ENCODE measurements at regions not wholly inside any gene's neighbourhood (a gene's known extent, or its start where the extent isn't known, plus 50 kb on each side); places are given as distances from the start of the nearest gene placed in this dataset.
"Not testable (repeated sequence)": the region's sequence is repeated elsewhere in the genome, so short reads cannot be mapped to it uniquely, and the experiment has no call there.

DNA sequence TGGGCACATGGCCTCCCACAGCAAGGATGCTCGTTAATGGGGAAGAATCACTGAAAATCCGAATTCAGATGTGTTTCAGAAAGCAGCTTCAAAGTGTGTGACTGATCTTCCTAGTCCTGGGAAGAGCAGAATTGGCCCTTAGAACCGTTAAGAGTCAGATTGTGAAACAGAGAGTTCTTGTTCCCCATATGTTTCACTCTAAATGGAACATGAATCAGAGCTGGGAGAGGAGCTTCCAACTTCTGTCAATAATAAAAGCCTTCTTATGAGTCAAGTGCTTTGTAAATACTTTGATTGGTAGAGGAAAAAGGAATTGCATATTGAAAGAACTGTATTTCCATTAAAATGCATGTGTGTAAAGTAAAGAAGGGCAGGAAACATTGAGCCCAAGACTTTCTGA is 256.1 kb upstream of the PLGLB1 start:
- H3K79me1 ChIP-seq (replicated peaks; ENCODE audit: low read length, poor library complexity, severe bottlenecking); H2AK5ac ChIP-seq (ENCODE audit: low read length, severe bottlenecking); DNase-seq; H3K36me3 ChIP-seq (ENCODE audit: control insufficient read depth in 1 of 2, insufficient read depth in 2 of 2, low read depth in 1 of 2, low read length in 2 of 2); H3K9me3 ChIP-seq (ENCODE audit: control insufficient read depth, low read length); H2BK15ac ChIP-seq (ENCODE audit: low read depth, poor library complexity, severe bottlenecking); H3K9ac ChIP-seq (ENCODE audit: low read length); H3K4ac ChIP-seq (ENCODE audit: low read depth in 1 of 2, low read length in 2 of 2); H3K4me3 ChIP-seq (ENCODE audit: insufficient read depth in 1 of 2, low read depth in 1 of 2, low read length in 2 of 2); H3K4me1 ChIP-seq (ENCODE audit: control insufficient read depth, insufficient read depth, low read depth, low read length); H2BK120ac ChIP-seq (ENCODE audit: low read depth, low read length); H4K91ac ChIP-seq (ENCODE audit: low read length); H4K8ac ChIP-seq (ENCODE audit: low read length); H3K27me3 ChIP-seq (ENCODE audit: control insufficient read depth in 1 of 2, insufficient read depth in 1 of 2, low read length in 2 of 2); H2BK5ac ChIP-seq (ENCODE audit: low read depth, low read length, poor library complexity, severe bottlenecking); H3K27ac ChIP-seq (ENCODE audit: low read length, poor library complexity, severe bottlenecking); H2BK12ac ChIP-seq (ENCODE audit: low read length in 2 of 2); H3K14ac ChIP-seq (ENCODE audit: low read length in 2 of 2); H3K4me2 ChIP-seq (ENCODE audit: low read length, poor library complexity, severe bottlenecking); H2AFZ ChIP-seq (ENCODE audit: low read depth, low read length); H3K23ac ChIP-seq (ENCODE audit: low read length in 2 of 2); H3K18ac ChIP-seq (ENCODE audit: low read depth in 1 of 2, low read length in 2 of 2): not testable (repeated sequence)
- WGBS, result no CpG with 5 or more reads among the region's 3 CpGs

GRCh38 chr2:87280596-87281355 is 259.1 kb upstream of the PLGLB1 start:
- H2BK120ac ChIP-seq (ENCODE audit: low read depth, low read length), result not testable (repeated sequence)
- 100% methylated on average over 1 of the region's 10 CpGs for WGBS

GRCh38 chr2:87283735-87284470 is 262.3 kb upstream of the PLGLB1 start:
- not testable (repeated sequence) for H3K79me1 ChIP-seq (replicated peaks; ENCODE audit: low read length, poor library complexity, severe bottlenecking); H3K4ac ChIP-seq (ENCODE audit: low read depth in 1 of 2, low read length in 2 of 2); H3K23ac ChIP-seq (ENCODE audit: low read length in 2 of 2); H2BK120ac ChIP-seq (ENCODE audit: low read depth, low read length); H3K9ac ChIP-seq (ENCODE audit: low read length); H2AK5ac ChIP-seq (ENCODE audit: low read length, severe bottlenecking); DNase-seq; H4K91ac ChIP-seq (ENCODE audit: low read length); H2BK12ac ChIP-seq (ENCODE audit: low read length in 2 of 2); H3K27ac ChIP-seq (ENCODE audit: low read length, poor library complexity, severe bottlenecking); H3K36me3 ChIP-seq (ENCODE audit: control insufficient read depth in 1 of 2, insufficient read depth in 2 of 2, low read depth in 1 of 2, low read length in 2 of 2); H3K4me3 ChIP-seq (ENCODE audit: insufficient read depth in 1 of 2, low read depth in 1 of 2, low read length in 2 of 2); H4K8ac ChIP-seq (ENCODE audit: low read length); H3K27me3 ChIP-seq (ENCODE audit: control insufficient read depth in 1 of 2, insufficient read depth in 1 of 2, low read length in 2 of 2); H3K4me2 ChIP-seq (ENCODE audit: low read length, poor library complexity, severe bottlenecking); H2AFZ ChIP-seq (ENCODE audit: low read depth, low read length); H2BK5ac ChIP-seq (ENCODE audit: low read depth, low read length, poor library complexity, severe bottlenecking); H3K18ac ChIP-seq (ENCODE audit: low read depth in 1 of 2, low read length in 2 of 2); H3K9me3 ChIP-seq (ENCODE audit: control insufficient read depth, low read length); H2BK15ac ChIP-seq (ENCODE audit: low read depth, poor library complexity, severe bottlenecking); H3K14ac ChIP-seq (ENCODE audit: low read length in 2 of 2); H3K4me1 ChIP-seq (ENCODE audit: control insufficient read depth, insufficient read depth, low read depth, low read length)
- WGBS, result 86% methylated on average over 15 of the region's 18 CpGs

More at GRCh38 chr2:87280596-87281355, 259.1 kb upstream of the PLGLB1 start:
- not testable (repeated sequence) for H3K36me3 ChIP-seq (ENCODE audit: control insufficient read depth in 1 of 2, insufficient read depth in 2 of 2, low read depth in 1 of 2, low read length in 2 of 2); H3K27me3 ChIP-seq (ENCODE audit: control insufficient read depth in 1 of 2, insufficient read depth in 1 of 2, low read length in 2 of 2); H2AFZ ChIP-seq (ENCODE audit: low read depth, low read length); H2AK5ac ChIP-seq (ENCODE audit: low read length, severe bottlenecking); DNase-seq; H2BK12ac ChIP-seq (ENCODE audit: low read length in 2 of 2); H3K9ac ChIP-seq (ENCODE audit: low read length); H4K8ac ChIP-seq (ENCODE audit: low read length); H3K79me1 ChIP-seq (replicated peaks; ENCODE audit: low read length, poor library complexity, severe bottlenecking); H3K4me1 ChIP-seq (ENCODE audit: control insufficient read depth, insufficient read depth, low read depth, low read length); H3K14ac ChIP-seq (ENCODE audit: low read length in 2 of 2); H4K91ac ChIP-seq (ENCODE audit: low read length); H3K18ac ChIP-seq (ENCODE audit: low read depth in 1 of 2, low read length in 2 of 2); H3K4me2 ChIP-seq (ENCODE audit: low read length, poor library complexity, severe bottlenecking); H3K27ac ChIP-seq (ENCODE audit: low read length, poor library complexity, severe bottlenecking); H3K23ac ChIP-seq (ENCODE audit: low read length in 2 of 2); H3K4me3 ChIP-seq (ENCODE audit: insufficient read depth in 1 of 2, low read depth in 1 of 2, low read length in 2 of 2); H2BK5ac ChIP-seq (ENCODE audit: low read depth, low read length, poor library complexity, severe bottlenecking); H2BK15ac ChIP-seq (ENCODE audit: low read depth, poor library complexity, severe bottlenecking); H3K4ac ChIP-seq (ENCODE audit: low read depth in 1 of 2, low read length in 2 of 2); H3K9me3 ChIP-seq (ENCODE audit: control insufficient read depth, low read length)

DNA sequence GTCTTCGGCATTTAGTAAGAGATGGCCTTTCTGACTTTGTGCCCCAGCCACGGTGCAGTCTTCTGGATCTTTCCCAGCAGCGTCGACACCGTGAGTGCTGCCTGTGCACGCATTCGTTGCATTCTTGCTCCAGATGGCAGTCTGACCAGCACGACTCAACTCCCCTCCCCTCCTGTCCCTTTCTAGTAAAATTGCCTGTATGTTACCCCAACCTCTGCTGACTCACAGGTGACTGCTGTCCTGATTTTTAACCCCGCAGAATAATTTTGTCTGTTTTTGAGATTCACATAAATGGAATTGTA is 262.8 kb upstream of the PLGLB1 start:
- H3K27ac ChIP-seq (ENCODE audit: low read length, poor library complexity, severe bottlenecking); H3K4me2 ChIP-seq (ENCODE audit: low read length, poor library complexity, severe bottlenecking); H3K4me3 ChIP-seq (ENCODE audit: insufficient read depth in 1 of 2, low read depth in 1 of 2, low read length in 2 of 2); H4K8ac ChIP-seq (ENCODE audit: low read length); H3K18ac ChIP-seq (ENCODE audit: low read depth in 1 of 2, low read length in 2 of 2); H2BK5ac ChIP-seq (ENCODE audit: low read depth, low read length, poor library complexity, severe bottlenecking); H2AFZ ChIP-seq (ENCODE audit: low read depth, low read length); H3K79me1 ChIP-seq (replicated peaks; ENCODE audit: low read length, poor library complexity, severe bottlenecking); H2BK120ac ChIP-seq (ENCODE audit: low read depth, low read length); H3K4me1 ChIP-seq (ENCODE audit: control insufficient read depth, insufficient read depth, low read depth, low read length); H2BK15ac ChIP-seq (ENCODE audit: low read depth, poor library complexity, severe bottlenecking); H3K23ac ChIP-seq (ENCODE audit: low read length in 2 of 2); H3K9ac ChIP-seq (ENCODE audit: low read length); H2AK5ac ChIP-seq (ENCODE audit: low read length, severe bottlenecking); H3K36me3 ChIP-seq (ENCODE audit: control insufficient read depth in 1 of 2, insufficient read depth in 2 of 2, low read depth in 1 of 2, low read length in 2 of 2); DNase-seq; H3K14ac ChIP-seq (ENCODE audit: low read length in 2 of 2); H3K27me3 ChIP-seq (ENCODE audit: control insufficient read depth in 1 of 2, insufficient read depth in 1 of 2, low read length in 2 of 2); H3K9me3 ChIP-seq (ENCODE audit: control insufficient read depth, low read length); H4K91ac ChIP-seq (ENCODE audit: low read length); H3K4ac ChIP-seq (ENCODE audit: low read depth in 1 of 2, low read length in 2 of 2); H2BK12ac ChIP-seq (ENCODE audit: low read length in 2 of 2): not testable (repeated sequence)
- WGBS, result no CpG with 5 or more reads among the region's 9 CpGs

All from mesenchymal stem cell (in vitro differentiated cells and primary cell).